HUDEP-2 (cell line): ENCODE measurements at regions not wholly inside any gene's neighbourhood (a gene's known extent, or its start where the extent isn't known, plus 50 kb on each side); places are given as distances from the start of the nearest gene placed in this dataset.
"Not testable (repeated sequence)": the region's sequence is repeated elsewhere in the genome, so short reads cannot be mapped to it uniquely, and the experiment has no call there.

Experiments used
- DNase-seq, 76 experiments: peaks; one replicate each; lab custom pipeline; 2025; ENCODE audit not compliant: unreplicated experiment in 76 of 76; lab: John Stamatoyannopoulos, UW

DNA sequence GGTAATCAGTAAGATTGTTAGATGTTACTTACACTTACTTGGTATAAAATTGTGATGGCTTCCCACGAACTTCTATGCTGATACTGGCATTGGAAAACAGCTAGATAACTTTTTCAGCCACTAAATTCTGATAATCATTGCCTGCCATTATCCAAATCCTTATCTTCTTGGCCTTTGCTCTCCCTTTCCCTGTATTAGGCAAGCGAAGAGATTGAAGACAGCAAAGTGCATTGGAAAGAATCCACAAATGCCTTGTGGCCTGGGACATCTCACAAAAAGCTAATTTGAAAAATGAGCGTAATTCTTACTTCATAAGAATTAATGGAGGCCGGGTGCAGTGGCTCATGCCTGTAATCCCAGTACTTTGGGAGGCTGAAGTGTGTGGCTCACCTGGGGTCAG lies 79.5 kb upstream of the MARCKS start:
- no peak for DNase-seq

DNA sequence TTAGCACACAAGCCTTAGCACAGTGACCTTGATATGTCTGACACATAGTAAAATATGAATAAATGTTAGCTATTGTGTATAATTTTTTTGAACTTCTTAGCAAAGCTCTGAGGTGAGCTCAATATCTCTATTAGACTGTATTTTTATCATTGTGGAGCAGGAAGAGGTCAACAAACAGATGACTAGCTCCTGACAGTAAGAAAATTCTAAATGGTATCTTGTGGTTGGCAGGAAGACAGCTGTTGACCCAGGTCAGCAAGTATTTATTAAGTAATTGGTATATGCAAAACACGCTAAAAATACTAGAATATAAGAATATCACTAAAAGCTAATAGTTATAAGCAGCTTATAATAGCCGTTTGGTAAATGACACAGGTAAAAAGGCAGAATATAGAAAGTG lies 77.5 kb upstream of the MARCKS start:
- DNase-seq = no peak

DNA sequence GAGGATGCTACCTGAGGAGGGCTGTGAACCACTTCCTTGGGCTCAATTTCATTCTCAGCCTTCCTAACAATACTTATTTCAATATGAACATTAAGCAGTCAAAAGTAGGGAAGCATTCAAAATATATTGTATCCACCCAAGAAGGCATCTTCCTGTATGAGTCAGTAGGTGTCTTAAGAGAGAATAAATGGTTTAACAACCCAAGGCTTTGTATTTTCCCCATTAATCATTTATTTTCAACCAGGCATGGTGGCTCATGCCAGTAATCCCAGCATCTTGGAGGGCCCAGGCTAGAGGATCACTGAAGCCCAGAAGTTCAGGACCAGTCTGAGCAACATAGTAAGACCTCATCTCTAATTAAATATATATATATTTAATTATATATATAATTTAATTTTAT lies 74.5 kb upstream of the MARCKS start:
- no peak for DNase-seq

DNA sequence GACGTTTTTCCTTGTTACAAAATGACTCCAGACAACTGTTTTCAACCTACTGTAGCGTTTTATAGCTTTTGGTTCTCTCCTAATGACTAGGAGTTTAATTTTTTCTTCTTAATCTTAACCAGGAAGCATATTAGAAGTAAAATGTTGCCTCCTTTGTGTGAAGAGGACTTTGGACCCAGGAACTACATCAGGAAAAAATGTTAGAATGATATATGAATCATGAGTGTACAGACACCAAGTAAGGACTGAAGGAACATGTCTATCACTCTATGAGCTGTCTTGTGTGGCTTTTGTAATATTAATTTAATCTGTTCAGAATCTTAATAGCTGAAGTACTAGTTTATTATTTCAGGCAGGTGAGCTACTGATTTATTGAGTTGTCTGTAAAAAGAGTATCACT lies 71.0 kb upstream of the MARCKS start:
- DNase-seq = no peak

DNA sequence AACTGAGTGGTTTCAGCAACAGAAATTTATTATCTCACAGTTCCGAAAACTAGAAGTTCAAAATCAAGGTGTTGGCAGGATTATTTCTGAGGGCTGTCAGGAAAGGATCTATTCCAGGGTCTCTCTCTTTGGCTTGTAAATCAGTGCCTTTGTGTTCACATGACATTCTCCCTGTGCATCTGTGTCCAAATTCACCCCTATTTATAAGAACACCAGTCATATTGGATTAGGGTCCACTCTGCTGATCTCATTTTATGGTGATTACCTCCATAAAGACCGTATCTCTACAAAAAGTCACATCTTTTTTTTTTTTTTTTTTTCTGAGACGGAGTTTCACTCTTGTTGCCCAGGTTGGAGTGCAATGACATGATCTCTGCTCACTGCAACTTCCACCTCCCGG lies 68.6 kb upstream of the MARCKS start:
- no peak for DNase-seq

DNA sequence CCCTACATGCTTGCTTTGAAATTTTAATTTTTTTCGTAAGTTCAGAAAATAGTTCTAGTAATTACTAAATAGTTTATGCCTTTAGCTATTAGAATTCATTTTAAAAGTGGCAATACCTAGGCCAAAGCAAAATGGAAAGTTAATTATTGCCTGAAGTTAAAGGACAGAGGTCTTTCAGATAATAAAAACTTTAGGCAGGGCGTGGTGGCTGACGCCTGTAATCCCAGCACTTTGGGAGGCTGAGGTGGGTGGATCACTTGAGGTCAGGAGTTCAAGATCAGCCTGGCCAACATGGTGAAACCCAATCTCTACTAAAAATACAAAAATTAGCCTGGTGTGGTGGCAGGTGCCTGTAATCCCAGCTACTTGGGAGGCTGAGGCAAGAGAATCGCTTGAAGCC lies 65.9 kb upstream of the MARCKS start:
- not testable (repeated sequence) for DNase-seq

DNA sequence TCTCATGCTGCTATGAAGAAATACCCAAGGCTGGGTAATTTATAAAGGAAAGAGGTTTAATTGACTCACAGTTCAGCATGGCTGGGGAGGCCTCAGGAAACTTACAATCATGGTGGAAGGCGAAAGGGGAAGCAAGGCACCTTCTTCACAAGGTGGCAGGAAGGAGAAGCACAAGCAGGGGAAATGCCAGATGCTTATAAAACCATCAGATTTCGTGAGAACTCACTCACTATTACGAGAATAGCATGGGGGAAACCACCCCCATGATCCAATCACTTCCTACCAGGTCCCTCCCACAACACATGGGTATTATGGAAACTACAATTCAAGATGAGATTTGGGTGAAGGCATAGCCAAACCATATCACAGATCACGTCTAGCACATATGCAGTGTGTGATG lies 61.8 kb upstream of the MARCKS start:
- DNase-seq = not testable (repeated sequence)

DNA sequence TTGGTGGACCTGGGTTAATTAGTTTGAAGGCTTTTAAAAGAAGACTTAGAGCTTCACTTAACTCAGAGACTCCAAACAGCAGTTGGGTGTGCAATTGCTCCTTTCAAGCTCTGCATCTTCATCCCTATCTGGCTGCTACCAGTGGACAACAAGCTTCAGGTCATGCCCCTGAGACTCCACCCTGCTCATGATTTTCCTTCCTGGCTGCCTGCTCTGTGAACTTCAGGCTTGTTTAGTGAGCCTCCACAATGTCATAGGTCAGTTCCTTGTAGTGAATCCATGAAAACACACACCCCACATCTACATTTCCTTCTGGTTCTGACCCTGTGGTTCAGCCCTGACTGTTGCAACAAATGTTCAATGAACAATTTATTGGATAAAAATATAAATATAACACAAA lies 61.1 kb upstream of the MARCKS start:
- no peak for DNase-seq

DNA sequence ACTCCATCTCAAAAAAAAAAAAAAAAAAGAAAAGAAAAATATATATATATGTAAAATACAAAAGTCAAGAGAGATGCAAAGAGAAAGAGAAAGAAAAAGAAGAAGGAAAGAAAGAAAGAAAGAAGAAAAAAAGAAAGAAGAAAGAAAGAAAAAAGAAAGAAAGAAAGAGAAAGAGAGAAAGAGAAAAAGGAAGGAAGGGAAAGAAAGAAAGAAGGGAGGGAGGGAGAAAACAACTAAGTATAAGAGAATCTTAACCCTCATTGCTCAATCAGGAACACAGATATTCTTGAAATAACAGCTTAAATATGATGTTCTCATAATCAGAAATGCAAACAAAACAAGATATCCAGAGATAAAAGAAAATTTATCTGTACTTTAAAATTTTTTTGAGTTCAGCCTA lies 54.4 kb upstream of the MARCKS start:
- DNase-seq = no peak

DNA sequence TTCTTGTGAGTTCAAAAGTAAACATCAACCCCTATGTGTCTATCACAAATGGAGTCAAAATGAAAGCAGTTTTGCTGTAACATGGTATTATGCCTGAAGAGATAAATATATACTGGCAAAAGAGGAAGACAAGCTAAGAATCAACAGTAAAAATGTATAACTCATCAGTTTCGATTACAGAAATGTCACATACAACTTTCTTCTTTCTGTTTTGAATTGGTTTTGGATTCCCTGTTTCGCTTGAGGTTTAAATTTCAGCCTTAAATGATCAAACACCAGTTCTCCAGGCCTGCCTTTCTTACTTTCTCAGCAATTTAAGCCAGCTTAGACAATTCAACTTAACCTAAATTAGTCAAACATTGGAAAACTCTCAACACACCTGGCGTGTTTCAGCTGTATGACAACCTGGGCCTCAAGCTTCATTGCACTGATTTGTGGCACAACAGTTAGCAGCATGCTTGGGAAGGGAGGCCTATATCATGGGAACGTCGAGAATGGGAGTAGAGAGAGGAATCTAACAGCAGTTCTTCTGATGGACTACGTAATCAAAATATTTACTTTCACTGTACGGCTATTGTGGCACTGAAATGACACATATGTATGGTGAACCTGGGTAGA lies 51.9 kb upstream of the MARCKS start:
- no peak for DNase-seq

DNA sequence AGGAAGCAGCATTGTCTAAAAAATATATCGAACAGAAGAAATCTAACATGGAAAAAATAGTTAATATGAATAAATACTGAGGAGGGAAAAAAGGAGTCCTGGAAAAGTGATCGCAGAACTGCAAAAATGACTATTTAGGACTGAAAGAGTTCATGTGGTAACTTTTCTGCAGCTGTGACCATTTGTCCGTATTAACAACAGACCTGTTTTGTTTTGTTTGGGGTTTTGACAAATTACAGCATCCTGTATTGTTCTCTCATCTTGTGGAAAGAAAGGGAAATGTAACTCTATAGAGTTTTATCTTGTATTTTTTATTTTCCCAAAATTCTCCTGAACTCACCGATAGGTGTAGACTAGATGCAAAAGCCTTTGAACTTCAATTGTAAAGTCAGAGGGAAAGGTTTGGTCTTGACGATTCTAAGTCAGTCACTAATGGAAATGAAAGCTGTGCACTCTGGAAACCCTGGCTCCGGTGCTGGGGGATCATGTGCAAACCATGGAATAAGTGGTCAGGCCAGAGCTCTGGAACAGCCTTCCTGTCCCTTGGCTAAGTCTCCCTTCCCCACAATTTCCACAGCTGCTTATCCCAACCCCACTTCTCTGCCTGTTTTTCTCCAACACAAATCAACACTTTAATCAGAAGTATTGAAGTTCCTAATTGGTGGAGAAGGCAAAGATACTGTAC lies 51.2 kb upstream of the MARCKS start:
- no peak for DNase-seq
